Activated CD4-positive, alpha-beta T cell treated with anti-CD3 and anti-CD28 coated beads, Interleukin-2, amount 50 U/mL, for 16 hours (primary cell): ENCODE measurements at regions not wholly inside any gene's neighbourhood (a gene's known extent, or its start where the extent isn't known, plus 50 kb on each side); places are given as distances from the start of the nearest gene placed in this dataset.
A peak's percentile ranks its signal among the peaks of the same experiment; 100 is the strongest.
"Not testable (repeated sequence)": the region's sequence is repeated elsewhere in the genome, so short reads cannot be mapped to it uniquely, and the experiment has no call there.

Experiments
- DNase-seq: peaks from one replicate; pipeline ENCODE4 v3.0.0-alpha.2; 2020

DNA sequence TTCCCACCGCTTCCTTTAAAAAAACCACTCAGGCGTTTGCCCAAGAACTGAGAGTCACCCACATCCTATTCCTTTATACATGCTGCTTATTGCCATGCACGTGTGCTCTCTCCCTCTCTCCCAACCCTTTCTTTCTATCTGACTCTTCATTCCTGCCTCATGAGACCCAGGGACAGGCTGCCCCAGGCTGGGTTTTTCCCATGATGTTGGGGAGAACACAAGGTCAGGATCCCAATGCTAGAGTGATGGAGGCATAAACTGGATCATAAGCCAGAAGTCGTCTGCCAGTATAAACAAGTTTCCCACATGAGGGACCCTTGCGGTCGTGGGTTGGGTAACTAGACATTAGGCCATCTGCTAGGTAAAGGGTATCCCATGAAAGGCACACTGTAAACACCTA, 64.9 kb downstream of the CD2 start:
- no peak for DNase-seq

DNA sequence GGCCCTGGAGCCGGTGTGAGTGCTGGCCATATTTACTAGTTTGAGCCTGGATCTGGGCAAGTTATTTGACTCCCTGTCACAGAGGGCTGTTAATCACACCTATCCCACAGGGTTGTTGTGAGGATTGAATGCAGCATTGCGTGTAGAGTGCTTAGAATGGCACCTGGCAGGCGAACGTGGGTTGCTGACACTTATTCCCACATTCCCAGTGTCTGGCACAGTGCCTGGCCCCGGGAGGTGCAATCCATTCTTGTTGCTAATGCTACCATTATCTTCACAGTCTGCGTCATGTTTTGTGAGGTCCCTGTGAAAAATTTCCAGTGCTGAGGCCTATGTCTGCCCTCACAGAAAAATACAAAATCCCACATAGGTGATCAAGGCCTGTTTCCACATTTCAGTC, 66.1 kb downstream of the CD2 start:
- DNase-seq = no peak

DNA sequence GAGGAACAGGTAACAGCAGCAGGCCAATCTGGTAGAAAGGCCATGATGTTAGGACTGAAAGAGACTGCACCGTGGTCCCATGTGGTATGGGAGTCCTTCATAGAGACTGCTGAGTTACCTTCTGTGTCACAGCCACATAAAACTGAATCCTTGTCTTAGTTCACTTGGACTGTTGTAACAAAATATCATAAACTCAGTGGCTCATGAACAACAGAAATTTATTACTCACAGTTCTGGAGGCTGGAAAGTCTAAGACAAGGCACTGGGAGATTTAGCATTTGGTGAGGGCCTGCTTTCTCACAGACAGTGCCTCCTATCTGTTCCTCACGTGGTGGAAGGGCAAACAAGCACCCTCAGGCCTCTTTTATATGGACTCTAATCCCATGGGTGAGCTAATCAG, 67.5 kb downstream of the CD2 start:
- DNase-seq = no peak

DNA sequence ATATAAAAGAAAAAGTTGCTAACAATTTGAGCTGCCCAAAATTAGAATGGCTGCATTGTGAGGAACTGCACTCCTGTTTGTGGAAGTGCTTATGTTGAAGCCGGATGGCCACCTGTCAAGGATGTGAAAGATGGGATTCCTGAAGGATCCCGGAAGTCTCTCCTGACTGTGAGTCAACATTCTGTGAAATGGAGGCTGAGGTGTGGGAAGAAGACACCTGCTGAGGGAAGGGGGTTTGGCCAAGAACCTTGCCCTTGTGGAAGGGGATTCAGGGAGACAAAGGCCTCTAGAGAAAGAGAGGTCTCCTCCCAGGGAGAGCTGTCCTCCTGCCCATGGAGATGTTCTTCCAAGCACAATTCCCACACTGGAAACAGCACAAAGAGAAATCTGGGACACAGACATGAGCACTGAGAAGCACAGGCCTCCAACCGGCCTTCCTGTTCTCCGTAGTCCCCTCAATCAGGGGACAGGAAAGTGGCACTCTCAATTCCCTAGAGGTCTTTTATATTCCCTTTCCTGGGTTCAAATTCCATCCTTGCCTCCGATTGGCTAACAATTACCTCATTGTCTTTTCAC, 70.5 kb downstream of the CD2 start:
- DNase-seq = no peak

DNA sequence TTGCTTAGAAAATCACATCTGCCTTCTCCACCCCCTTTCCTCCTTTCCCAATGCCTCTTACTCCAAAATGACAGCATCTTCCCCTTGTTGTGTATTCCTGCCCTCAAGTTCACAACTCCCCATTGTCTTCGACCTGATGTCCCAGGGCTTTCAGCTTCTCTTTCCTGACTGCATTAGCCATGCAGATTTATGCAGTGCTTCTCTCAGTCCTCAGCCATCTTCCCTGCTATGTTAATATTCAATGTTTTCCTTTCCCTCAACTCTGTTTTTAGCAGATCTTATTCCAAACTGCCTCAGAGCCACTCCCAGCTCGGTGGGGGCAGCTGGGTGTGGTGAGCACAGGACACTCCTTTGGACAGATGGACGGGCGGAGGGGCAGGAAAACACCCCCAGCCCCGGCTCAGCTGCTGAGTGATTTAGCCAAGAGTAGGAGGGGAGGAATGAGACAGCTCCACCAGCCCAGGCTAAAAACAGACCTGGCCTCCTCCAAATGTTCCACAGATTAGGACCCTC, 71.0 kb downstream of the CD2 start:
- no peak for DNase-seq

DNA sequence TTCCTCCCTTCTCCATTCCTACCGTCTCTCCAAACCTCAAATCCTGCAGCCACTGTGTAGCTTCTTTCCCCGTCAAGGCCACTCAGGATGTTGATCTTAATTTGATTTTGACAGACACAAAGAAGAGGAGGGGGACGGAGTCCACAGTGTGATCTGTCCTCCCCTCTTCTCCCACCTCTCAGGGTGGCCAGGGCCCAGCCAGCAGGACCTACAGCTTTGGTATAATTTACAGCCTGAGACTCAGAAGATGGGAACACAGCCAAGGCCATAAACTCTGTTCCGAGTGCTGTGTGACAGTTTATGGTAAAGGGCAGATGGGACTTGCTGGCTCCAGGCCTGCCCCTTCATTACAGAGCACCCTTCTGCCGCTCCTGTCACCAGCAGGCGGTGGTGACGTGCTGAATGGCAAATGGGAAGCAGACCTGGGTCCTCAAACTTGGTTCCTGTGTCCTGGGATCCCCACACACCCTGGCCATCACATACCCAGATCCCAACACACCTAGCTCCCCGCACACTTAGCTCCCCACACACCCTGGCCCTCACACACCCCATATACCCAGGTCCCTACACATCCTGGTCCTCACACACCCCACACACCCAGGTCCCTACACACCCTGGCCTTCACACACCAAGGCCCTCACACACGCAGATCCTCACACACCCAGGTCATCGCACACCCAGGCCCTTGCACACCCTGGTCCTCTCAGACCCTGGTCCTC, 71.6 kb downstream of the CD2 start:
- no peak for DNase-seq

DNA sequence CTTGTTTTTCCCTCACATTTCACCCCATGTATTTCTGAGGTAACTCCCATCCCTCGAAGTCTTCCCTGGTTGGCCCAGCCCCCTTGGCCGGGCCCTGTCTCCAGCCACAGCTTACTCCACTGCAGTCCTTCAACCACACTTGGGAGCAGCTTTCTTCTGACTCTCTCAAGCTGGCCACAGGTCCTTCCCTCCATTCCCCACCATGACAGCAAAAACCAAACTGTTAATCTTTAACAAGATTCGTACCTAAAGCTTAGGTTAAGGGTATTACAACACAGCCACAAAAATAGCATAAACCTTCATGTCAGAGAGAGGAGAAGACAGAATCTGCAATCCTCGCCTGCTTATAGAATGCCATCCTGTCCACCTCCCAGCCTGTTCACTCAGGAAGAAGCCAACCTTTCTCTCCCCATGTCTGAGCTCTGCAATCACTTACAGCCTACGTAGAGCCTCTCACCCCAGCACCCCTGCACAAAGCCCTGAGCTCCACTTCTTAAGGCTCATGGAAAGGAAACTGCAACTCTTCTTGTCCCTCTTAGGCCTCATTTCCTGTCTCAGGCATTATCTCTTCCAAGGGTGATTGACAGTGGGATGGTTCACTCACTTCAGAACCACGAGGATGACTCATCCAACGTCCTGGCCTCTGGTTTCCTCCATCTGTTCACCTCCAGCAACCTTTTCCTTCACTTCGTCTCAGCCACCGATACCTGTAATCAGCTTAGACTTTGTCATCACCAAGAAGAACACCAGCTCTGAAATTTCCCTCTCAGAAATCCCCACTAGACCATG, 72.8 kb downstream of the CD2 start:
- peak; percentile 97 for DNase-seq

DNA sequence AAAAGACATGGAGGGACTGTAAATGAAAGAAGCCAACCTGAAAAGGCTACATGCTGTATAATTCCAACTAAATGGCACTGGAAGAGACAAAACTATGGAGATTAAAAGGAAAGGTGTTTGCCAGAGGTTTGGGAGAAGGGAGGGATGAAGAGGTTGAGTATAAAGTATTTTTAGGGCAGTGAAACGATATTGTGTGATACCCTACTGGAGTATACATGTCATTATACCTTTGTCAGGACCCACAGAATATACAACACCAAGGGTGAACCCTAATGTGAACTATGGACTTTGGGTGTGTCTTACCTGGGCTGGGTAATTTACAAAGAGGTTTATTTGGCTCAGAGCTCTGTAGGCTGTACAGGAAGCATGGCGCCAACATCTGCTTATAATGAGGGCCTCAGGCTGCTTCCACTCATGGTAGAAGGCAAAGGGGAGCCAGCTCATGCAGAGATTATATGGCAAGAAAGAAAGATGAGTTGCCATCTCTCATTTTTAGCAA, 73.4 kb downstream of the CD2 start:
- DNase-seq = no peak

DNA sequence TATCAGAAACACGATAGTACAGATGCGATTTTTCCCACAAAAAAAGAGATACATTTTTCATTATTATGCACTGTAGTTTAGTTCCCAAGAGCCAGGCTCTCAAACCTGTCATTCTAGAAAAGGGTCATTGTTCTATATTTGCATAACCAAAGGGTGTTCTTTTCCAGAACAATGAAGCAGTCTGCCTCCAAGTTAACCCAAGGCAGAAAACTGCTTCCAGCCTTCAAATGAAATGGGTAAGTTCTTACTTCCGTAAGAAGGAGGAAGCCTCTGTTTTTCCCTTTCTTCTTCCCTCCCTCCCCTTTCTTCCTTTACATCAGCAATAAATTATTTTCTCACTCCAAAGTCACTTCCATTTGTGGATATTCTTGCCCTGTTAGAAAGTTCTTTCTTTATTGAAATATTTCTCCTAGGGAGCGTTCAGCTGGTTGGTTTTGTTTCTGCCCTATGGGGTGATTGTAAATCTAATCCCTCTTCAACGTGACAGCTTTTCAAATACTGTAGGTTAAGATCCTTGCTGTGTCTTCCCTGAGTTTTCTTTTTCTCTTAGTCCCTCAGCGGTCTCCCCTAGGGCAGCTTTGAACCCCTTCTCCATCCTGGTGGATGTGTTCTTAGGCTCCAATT, 77.3 kb upstream of the PTGFRN start:
- no peak for DNase-seq

DNA sequence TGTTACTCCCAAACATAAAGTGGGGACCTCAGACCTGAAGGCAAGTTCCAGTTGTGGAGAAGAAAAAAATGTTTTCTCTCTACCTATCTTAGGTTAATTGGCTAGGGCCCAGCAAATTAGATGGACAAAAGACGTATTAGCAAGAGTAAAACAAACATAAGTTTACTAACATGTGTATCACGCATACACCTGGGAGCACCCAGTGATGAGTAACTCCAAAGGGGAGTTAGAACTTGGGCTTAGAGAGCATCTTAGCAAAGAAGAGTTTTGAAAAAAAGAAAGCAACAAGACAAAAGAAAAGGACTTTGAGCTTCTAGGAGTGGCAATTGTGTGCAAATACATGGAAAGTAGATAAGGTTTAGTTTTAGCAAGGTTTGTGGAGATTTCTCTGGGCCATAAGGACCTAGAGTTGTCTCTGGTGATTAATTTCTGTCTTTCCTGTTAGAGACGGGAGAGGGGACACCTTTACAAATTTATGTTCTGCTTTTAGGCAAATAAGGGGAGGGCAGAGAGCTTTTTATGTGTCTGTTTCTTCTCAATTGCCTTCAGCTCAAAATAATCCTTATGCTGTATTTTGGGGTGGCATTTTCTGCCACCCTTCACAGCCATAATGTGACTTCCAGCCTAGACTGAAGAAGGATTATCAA, 76.7 kb upstream of the PTGFRN start:
- no peak for DNase-seq

DNA sequence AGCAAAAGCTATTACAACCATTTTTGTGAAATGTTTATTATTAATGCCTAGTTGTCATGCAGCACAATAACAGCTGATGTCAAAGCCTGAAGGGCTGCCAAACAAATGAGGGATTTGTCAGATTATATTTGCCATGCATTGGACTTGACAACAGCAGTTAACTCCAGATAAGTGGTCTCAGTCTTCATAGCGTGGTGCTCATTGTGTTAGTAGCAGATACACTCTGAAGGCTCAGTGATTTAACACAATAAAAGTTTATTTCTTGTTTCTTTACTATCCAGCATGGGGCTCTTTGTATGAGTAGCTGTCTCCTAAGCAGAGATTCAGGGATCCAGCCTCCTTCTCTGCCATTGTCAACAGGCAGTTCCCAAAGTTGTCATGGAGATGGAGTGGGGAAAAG, 76.0 kb upstream of the PTGFRN start:
- no peak for DNase-seq

DNA sequence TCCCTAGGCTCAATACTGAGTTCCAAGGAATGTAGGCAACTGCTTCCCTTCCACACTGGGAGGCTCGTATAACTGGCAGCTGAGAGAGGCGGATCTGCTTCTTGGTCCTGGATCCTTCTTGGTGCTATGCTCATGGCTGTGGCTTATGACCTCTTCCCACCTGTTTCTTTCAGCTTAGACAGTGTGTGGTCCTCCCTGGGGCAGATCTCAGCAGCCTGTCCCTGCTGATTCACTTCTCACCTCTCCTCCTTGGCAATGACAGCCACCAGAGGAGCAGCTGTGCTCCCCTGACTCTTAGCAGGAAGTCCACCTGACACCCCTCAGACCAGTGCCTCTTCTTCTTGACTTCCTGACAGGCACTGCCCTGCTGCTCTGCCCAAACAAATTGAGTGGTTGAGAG, 75.1 kb upstream of the PTGFRN start:
- no peak for DNase-seq

DNA sequence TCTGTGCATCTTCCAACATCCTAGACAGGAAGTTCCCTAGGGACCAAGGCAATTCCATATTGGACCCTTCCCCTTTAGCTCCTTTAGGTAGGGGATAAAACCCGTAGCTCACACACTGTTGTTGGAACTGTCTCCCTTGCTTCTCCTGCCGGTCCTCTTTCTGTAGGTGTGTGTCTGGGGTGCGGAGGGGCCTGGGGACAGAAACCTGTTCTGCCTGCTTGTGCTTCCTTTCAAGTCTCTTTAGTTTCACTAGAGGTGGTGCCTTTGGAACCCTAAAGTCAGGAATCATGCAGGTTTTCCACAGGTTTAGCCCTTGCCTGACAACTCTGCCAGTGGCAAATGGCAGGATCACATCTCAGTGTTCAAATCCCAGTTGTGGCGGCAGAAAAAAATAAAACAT, 74.6 kb upstream of the PTGFRN start:
- DNase-seq = no peak

DNA sequence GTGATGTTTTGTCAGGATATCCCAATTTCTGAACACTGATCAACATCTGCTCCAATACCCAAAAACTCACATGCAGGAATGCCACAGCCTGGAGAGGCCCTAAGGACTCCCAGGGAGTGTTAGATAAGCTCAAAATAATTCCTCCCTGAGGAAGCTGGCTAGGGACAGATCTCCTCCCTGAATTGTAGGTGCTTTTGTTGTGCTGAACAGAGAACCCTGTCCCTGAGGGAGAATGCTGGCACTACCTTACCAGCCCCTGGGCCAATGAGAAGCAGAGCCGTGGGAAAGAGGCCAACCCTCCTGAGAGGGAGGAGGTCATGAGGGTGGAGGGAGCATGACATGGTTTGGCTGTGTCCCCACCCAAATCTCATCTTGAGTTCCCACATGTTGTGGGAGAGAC, 73.6 kb upstream of the PTGFRN start:
- DNase-seq = no peak

DNA sequence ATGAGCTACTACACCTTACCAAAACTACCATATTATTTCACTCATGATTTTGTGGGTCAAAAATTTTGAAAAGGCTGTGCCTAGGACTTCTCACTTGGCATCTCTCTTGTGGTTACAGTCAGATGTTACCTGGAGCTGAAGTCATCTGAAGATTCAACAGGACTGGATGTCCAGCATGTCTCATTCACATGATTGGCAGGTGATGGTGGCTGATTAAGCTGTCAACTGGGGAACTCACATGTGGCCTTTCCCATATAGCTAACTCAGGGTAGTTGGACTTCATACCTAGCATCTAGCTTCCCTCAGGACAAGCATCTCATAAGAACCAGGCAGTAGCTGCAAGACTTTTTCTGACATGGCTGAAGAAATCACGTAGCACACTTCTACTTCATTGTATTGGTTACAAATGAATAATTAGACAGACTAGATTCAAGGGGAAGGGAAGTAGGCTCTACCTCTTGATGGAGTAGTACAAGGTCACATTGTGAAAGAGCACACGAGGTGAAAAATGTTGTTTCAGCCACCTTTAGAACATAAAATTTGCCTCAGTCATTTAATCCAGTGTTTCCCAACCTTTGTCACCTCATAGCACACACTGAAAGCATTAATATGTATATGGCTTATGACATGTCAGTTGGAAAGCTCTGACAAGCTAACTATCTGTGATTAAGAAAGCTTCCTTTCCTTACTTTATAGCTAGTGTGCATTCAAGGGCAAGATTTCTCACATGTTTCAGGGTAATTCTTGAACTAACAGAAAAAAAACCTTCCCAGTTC, 68.0 kb upstream of the PTGFRN start:
- DNase-seq = no peak

DNA sequence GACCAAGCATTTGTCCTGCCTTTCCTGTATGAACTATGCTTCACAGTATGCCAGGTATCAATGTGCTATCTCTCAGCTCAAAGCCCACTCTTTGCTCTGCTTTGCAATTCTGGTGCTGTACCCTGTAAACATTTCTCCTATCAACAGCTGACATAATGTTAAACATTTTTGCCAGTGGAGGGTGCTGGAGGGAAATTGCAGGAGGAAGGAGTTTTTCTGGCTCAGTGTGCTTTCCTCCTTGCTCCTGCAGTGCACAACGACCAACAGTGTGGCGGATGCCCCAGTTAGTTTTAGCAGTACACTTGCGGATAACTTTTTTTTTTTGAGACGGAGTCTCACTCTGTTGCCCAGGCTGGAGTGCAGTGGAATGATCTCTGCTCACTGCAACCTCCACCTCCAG, 67.1 kb upstream of the PTGFRN start:
- DNase-seq = no peak

DNA sequence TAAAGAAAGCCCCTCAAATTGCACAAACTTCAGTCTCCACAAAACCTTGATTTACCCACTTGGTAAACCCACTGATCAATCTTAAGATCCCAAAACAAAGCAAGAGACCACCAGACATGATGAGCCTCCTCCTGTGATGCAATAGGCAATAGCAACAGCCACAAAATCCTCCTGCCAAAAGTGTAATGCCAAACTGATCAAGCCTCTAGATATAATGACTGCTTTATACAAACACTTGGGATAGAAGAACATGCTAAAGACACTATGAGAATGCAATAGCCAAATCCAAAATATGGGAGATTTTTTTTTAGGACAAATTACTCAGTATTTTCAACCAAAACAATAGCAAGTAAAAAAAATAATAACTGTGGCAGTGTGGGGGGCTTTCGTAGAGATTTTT, 64.9 kb upstream of the PTGFRN start:
- DNase-seq = no peak

DNA sequence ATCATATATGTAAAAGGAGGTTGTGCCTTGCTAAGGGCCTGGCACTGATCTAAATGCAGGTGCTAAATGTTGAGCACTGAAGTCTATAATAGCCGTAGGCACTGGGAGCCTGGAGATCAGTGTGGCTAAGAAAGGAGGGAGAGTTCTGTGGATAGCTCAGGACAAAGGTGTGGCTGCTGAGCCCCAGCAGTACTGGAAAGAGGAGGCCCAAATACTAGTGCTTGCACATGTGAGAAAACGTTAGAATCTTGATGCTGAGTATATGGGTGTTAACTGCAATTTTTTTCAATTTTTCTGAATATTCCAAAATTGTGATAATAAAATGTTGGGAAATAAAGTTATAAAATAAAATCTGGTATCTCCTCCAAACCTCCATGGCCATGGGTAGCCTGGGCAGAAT, 62.5 kb upstream of the PTGFRN start:
- no peak for DNase-seq

DNA sequence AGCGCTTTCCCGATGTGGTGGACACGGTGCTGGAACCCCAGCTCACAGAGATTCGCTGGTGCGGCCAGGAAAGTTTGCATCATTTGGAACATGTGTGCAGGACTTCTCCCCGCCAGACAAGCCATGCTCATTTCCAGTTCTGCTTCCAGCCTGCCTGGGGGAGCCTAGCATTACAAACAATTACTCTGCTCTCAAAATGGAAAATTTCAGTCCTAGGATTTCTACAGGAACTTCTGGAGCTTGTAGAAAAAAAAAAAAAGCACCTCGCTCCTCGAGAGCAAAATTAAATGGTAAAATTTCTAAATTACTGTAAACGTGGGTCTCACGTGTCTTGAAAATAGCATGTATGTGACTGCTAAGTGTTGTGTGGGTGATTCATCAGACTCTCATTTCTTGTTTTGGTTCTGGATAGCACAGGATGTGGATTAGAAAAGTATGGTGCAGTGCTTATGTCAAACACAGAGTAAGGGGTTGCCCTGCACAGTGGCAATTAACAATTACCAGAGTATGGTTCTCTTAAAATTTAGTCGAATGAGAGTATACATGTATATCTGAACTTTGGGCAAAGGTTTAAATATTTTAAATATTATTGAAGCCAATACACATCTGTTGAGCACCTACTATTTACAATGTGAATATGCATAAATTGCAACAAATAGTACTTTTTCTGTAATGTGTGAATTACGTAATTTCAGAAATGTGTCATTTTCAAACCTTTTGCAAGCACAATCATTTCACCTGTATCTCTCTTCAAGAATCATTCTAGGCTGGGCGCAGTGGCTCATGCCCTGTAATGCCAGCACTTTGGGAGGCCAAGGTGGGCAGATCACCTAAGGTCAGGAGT, 61.8 kb upstream of the PTGFRN start:
- peak; percentile 89 for DNase-seq

DNA sequence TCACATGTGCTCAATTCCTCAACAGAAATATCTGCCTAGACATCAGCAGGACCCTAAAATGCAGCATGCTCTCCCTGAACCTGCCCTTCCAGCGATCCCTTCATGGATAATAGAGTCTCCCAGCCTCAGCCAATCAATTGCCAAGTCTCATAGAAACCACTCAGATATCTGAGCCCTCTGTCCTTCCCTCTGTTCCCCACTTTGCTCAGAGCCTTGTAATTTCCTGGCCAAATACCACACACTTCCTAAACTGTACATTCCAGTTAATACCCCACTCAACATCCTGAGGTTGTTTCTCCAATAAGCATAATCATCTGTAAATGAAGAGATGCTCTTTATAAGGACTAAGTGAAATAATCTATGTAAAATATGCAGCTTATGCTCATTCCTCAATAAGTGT, 59.3 kb upstream of the PTGFRN start:
- DNase-seq = no peak

DNA sequence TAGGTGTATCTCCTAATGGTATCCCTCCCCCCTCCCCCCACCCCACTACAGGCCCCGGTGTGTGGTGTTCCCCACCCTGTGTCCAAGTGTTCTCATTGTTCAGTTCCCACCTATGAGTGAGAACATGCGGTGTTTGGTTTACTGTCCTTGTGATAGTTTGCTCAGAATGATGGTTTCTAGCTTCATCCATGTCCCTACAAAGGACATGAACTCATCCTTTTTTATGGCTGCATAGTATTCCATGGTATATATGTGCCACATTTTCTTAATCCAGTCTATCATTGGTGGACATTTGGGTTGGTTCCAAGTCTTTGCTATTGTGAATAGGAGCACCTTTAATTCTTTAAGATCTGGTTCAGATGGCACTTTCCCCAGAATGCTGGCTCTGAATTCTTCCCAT, 58.5 kb upstream of the PTGFRN start:
- not testable (repeated sequence) for DNase-seq
